ENCODE measurements at regions not wholly inside any gene's neighbourhood (a gene's known extent, or its start where the extent isn't known, plus 50 kb on each side); places are given as distances from the start of the nearest gene placed in this dataset.
"Not testable (repeated sequence)": the region's sequence is repeated elsewhere in the genome, so short reads cannot be mapped to it uniquely, and the experiment has no call there.

- no peak for TF ChIP-seq CTCF (conservative IDR thresholded peaks at IDR 0.05; ENCODE audit: low read depth)
- no peak overlapping the region for H3K27ac ChIP-seq
- ChIA-PET CTCF (no interaction called here), POLR2A (ENCODE audit: low non-redundant PET) (no interaction called here)
- no peak for DNase-seq (ENCODE audit: low spot score)
These were observed 77.8 kb upstream of the DMRT1 start for GRCh38 chr9:763692-764091.

GRCh38 chr9:764105-764524, 77.4 kb upstream of the DMRT1 start:
- peak; percentile 70 for DNase-seq (ENCODE audit: low spot score)
- CTCF ChIA-PET: interaction anchor here (0.5 to 0.7 kb wide), 6 partner anchors 37 to 425 kb away, joined by 3 to 4 read pairs (median 3); no protein-coding TSS in a partner anchor
- TF ChIP-seq CTCF (conservative IDR thresholded peaks at IDR 0.05; ENCODE audit: low read depth): peak; percentile 98
- H3K27ac ChIP-seq: no peak overlapping the region
- POLR2A ChIA-PET (ENCODE audit: low non-redundant PET): no interaction called here

DNA sequence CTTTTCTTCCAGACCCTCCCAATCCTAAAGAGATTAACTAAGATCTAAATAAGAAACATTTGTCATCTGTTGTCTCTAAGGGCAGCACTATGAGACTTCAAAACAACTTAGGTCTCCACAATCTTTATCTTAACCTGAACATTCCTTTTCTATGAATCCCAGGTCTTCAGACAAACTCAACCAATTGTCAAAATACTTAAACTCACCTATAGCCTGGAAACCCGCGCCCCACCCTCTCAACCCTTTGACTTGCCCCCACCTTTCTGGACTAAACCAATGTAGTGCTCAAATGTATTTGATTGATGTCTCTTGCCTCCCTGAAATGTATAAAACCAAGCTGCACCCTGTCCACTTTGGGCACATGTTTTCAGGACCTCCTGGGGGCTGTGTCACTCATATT, 76.5 kb upstream of the DMRT1 start:
- POLR2A ChIA-PET (ENCODE audit: low non-redundant PET): no interaction called here
- no peak overlapping the region for H3K27ac ChIP-seq
- TF ChIP-seq CTCF (conservative IDR thresholded peaks at IDR 0.05; ENCODE audit: low read depth): no peak
- CTCF ChIA-PET: interaction anchor here (0.7 kb wide), 1 partner anchor 425 kb away, joined by 3 read pairs; no protein-coding TSS in a partner anchor
- no peak for DNase-seq (ENCODE audit: low spot score)

GRCh38 chr9:767061-767561, 74.4 kb upstream of the DMRT1 start:
- POLR2A ChIA-PET (ENCODE audit: low non-redundant PET); DNase-seq (ENCODE audit: low spot score); H3K27ac ChIP-seq: not testable (repeated sequence)
- CTCF ChIA-PET: interaction anchor here (0.6 kb wide), 1 partner anchor 12 kb away, joined by 5 read pairs; no protein-coding TSS in a partner anchor

DNA sequence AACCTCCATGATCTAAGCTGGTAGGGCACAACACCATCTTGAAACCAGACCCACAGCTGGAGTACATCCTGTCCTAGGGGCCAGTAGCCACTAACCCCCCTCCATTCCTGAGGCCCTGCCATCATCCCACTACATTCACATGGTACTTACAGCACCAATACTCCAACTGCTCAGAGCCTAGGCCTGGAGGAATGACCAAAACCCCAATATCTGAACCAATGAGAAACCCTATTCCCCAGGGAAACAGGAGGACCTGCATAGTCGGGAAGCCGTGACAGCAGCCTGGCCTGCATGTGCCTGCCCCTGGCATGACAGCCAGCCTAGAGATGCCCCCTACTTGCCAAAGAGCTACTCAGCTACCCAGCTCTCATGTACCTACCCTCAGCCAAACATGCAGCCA, 65.4 kb upstream of the DMRT1 start:
- ChIA-PET CTCF (no interaction called here), POLR2A (ENCODE audit: low non-redundant PET) (no interaction called here)
- H3K27ac ChIP-seq: no peak overlapping the region
- no peak for TF ChIP-seq CTCF (conservative IDR thresholded peaks at IDR 0.05; ENCODE audit: low read depth)
- DNase-seq (ENCODE audit: low spot score): no peak

- DNase-seq (ENCODE audit: low spot score): no peak
- TF ChIP-seq CTCF (conservative IDR thresholded peaks at IDR 0.05; ENCODE audit: low read depth): no peak
- CTCF ChIA-PET: interaction anchor here (0.6 kb wide), 1 partner anchor 179 kb away, joined by 3 read pairs; no protein-coding TSS in a partner anchor
- POLR2A ChIA-PET (ENCODE audit: low non-redundant PET): no interaction called here
- H3K27ac ChIP-seq: no peak overlapping the region
These were observed 63.5 kb upstream of the DMRT1 start for GRCh38 chr9:777978-778377.

DNA sequence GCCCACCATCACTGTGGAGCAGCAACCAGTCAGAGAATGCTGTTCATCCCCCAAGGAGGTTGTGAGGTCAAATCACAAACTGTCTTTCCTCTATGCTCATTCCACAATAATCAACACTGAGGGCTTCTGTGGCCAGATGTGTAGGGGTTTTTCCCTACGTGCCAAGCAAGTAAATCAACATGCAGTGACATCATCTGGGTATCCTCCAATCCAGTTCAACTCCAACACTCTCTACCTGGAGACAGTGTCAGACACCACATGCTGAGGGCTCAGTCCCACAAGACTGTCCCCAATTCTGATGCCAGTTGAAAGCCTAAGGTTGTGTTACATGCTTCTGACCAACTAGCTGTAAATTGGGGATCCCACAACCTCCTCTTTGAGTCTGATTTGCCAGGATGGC, 57.3 kb upstream of the DMRT1 start:
- no peak for TF ChIP-seq CTCF (conservative IDR thresholded peaks at IDR 0.05; ENCODE audit: low read depth)
- H3K27ac ChIP-seq: no peak overlapping the region
- ChIA-PET POLR2A (ENCODE audit: low non-redundant PET) (no interaction called here), CTCF (no interaction called here)
- DNase-seq (ENCODE audit: low spot score): no peak
